Stimulated activated CD8-positive, alpha-beta memory T cell treated with anti-CD3 and anti-CD28 coated beads, Interleukin-4, amount 100 ng/mL, for 24 hours (primary cell): ENCODE measurements at regions not wholly inside any gene's neighbourhood (a gene's known extent, or its start where the extent isn't known, plus 50 kb on each side); places are given as distances from the start of the nearest gene placed in this dataset.
"Not testable (repeated sequence)": the region's sequence is repeated elsewhere in the genome, so short reads cannot be mapped to it uniquely, and the experiment has no call there.

Experiments
- DNase-seq: peaks from one replicate; pipeline ENCODE4 v3.0.0-alpha.2; 2020; ENCODE audit warnings: low read depth

DNA sequence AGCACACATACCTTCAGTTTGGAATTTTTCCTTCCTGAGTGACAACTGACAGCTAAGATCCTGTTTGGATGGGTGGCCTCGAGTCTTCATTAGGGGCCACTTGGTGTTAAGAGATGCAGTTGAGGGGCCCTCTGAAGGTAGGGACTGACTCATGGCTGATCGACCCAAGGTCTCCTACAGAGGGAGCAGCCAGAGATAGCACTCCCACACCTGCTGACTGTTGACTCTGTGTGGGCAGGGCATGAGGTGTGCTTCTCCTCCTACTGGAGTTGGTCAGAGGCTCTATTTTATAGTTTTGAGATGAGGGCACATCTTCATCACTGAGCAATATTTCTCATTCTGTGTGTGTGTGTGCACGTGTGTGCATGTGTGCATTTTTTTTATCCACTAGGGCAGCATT lies 378.8 kb upstream of the PODXL start:
- no peak for DNase-seq

DNA sequence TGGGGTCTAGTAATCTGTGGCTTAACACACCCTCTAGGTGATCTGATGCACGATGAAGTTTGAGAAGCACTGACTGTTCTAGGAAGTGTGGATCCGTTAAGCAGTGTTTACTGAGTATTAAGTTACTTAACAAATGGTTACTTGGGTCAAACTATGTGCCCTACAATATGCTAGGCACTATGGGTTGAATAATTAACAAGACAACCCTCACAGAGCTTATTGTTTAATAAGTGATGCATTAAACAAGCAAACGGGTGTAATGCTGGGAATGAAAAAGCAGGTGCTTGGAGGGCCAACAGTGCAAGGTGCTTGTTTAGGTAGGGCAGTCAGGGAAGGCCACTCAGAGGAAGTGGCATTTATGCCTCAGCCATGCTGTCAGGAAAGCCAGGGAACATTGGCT lies 378.0 kb upstream of the PODXL start:
- DNase-seq, result no peak

DNA sequence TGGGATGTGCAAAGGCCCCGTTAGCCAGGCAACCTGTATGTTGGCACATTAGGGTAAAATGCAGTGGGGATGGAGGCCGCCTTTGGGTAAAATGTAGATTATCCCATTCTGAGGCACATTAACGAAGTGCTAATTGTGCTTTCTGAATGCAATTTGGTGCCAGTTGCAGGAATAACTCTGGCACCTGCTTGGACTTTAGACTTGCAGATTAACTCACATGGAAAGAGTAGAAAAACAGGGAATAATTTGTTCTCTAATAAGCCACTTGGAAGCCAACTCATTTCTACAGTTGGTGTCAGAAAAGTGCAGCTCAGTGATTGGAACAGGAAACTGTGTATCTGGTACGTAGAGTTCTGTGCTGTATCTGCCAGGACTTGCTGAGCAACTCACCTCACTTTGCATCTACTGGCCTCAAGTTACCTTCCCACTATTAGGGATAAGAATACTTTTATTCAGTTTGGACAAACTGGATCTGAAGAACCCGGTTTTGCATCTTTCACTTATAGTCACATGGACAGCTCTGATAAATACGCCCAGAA lies 377.4 kb upstream of the PODXL start:
- no peak for DNase-seq

- not testable (repeated sequence) for DNase-seq
Measured at GRCh38 chr7:131933219-131933618, 376.8 kb upstream of the PODXL start.

- no peak for DNase-seq
Measured at GRCh38 chr7:131932271-131932670, 375.8 kb upstream of the PODXL start.

DNA sequence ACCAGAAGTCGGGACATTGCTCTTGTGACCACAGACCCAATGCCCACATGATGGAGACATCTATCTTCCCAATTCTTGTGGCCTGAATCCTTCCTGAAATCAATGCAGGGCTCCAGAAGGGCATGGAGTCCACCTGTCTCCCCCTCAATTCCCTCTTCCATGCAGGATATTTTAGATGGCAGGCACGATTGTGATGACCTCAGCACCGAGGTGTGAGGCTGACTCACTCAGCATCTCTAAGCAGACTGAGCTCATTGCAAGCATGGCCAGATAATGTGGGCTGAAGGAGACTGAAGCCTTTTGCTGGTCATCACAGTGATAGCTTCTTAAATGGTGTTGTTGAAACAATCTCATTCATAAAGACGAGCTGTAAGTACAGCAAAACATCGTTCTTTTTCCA lies 374.9 kb upstream of the PODXL start:
- no peak for DNase-seq

DNA sequence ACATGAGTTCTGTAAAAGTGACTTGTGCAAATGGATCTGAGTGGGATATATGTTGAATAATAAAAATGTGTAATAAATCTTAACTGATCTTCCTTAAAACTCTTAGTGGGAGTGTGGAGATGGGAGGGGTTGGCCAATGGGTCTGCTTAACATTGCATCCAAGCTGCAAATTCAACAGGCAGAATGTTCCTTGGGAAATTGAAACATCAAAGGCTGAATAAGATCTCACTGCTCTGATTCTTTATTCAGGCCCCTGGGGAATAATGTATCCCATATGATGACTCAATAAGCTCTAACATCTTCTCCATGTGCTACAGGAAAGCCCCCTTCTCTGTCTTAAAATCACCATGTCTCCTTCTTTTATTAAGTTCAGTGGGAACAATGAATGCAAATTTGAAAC lies 373.2 kb upstream of the PODXL start:
- no peak for DNase-seq

DNA sequence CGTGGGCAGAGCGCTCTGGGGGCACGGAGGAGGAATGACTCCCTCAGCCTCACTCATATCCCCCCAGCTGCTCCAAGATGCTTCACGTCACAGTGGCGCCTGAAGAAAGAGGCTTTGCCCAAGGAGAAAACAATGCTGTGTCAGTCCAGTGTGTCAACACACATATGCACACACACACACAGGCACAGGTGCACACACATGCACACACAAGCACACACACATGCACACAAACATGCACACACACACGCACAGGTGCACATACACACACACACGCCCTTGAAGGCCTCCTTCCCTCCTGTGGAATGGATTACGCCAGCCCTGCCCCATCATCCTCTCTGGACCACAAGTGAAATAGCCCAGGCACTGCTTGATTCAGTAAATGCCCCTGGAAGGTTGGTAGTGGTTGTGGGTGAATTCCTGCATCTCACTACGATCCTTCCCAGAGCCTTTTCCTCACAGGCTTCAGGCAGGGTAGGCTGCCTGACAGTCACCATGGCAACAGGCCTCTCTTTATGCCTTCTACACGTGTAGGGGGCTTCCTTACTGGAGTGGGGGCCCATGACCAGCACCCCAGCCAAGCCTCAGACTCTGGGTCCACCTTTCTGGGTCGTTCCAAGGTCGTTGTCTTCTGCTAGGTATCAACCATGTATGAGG lies 371.5 kb upstream of the PODXL start:
- no peak for DNase-seq

DNA sequence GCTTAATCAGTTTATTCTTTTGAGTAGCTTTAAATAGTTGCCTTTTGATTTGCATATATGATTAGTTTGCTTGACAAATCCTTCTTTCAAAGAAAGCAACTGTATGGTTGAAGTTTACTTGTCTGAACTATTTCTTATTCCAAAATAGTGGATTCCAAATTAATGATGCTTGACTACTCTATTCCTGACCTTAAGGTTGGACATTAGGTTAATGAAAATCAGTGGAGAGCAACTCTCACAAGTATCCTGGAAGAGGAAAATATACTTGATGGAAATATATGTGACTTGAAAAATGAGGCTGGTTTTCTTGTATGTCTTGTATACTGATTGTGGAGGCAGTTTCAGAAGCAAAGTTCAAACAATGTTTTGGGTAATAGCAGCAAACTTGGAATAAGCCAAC lies 369.2 kb upstream of the PODXL start:
- no peak for DNase-seq

DNA sequence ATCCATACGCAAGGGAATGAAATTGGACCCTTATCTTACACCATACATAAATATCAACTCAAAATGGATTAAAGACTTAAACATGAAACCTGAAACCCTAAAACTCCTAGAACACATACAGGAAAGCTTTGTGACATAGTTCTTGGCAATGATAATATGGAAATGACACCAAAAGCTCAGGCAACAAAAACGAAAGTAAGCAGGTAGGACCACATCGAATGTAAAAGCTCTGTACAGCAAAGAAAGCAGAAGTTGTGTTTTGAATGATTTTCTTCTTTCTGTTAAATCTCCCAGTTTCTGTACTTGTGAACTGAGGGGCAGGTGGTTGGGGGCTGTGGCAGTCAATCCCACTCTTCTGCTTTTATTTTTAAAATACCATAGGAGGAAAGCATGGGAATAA lies 368.4 kb upstream of the PODXL start:
- DNase-seq, result no peak

DNA sequence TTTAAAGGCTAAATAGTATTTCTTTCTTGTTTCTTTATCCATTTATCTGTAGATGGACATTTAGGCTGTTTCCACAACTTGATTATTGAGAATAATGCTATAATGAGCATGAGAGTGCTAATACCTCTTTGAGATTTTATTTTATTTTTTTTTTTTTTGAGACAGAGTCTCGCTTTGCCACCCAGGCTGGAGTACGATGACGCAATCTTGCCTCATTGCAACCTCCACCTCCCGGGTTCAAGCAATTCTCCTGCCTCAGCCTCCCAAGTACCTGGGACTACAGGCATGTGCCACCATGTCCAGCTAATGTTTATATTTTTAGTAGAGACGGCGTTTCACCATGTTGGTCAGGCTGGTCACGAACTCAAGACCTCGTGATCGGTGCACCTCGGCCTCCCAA lies 366.5 kb upstream of the PODXL start:
- DNase-seq, result not testable (repeated sequence)

GRCh38 chr7:131921016-131921415 lies 364.6 kb upstream of the PODXL start:
- DNase-seq, result no peak

- DNase-seq, result no peak
Measured at GRCh38 chr7:131919920-131920709, 363.7 kb upstream of the PODXL start.

- DNase-seq, result no peak
Measured at GRCh38 chr7:131911112-131911511, 354.7 kb upstream of the PODXL start.

- no peak for DNase-seq
Measured at GRCh38 chr7:131909151-131909768, 352.8 kb upstream of the PODXL start.

GRCh38 chr7:131908714-131909113 lies 352.3 kb upstream of the PODXL start:
- no peak for DNase-seq

GRCh38 chr7:131905471-131905973 lies 349.1 kb upstream of the PODXL start:
- DNase-seq, result no peak

DNA sequence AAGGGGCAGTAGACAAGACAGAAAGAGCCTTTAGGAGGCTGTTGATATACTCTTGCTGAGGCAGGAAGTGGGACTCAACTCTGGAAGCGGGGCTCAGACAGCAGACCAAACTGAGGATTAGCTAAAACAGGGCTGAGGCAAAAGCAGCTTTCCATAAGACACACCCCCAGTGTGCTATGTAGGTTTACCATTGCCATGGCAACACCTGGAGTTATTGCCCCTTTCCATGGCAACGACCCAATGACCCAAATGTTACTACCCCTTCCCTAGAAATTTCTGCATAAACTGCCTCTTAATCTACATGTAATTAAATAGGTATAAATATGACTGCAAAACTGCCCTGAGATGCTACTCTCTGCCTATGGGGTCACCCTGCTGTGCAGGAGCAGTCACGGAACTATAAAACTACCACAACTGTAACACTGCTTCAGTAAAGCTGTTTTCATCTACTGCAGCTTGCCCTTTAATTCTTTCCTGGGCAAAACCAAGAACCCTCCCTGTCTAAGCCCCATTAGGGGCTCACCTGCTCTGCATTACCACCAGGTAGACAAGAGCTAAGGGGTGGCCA lies 348.4 kb upstream of the PODXL start:
- no peak for DNase-seq

GRCh38 chr7:131903315-131903714 lies 346.9 kb upstream of the PODXL start:
- DNase-seq, result no peak

DNA sequence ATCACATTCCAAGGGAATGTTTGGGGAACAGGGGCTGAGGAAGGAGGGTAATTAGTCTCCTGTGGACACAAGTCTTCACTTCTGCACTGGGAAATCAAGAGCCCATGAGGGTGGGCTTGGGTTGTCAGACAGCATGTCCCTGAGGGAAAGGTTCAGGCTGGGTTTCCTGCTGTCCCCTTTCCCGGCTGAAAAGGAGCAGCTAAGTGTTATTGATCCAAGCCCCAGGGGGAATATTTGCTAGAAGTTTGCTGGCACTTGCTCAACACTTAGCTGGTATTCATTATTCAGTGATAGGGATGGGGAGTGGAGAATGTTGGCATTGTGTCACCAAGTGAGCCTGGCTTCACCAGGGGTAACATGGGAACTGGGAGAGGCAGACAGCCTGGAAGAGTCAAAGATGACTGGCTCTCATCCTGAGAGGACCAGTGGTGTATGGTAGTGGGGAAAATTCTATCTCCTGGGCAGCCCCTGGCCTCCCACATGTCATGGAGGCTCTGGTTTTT lies 344.4 kb upstream of the PODXL start:
- DNase-seq, result no peak

DNA sequence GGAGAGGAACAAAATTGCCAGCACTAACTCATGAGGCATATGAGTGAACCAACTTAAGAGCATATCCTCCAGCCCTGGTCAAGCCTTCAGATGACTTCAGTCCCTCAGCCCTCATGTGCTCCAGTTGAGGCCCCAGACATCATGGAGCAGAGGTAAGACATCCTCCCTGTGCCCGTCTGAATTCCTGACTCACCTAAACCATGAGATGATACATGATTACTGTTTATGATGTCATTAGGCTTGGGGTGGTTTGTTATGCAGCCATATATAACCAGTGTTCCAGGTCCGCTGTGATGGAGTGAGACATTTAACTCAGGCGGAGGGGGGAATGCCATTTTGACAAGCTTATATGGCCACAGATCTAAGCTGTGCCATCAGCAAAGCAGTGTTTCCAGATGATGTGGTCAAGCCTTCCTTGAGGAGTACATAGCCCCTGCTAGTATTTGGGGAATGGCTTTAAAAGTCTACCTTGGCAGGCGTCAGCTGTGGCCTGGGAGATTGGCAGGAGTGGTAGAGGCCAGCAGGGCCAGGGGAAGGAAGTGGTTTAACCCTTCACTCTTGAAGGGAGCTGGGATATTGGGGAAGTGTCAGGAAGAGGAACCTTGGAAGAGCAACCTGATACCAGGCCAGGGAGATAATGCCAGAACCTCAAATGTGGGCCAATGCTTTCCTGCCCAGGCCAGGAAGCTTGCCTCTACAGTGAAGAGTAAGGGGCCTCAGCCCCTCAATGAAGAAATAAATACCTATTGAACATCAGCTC lies 343.0 kb upstream of the PODXL start:
- DNase-seq, result no peak

DNA sequence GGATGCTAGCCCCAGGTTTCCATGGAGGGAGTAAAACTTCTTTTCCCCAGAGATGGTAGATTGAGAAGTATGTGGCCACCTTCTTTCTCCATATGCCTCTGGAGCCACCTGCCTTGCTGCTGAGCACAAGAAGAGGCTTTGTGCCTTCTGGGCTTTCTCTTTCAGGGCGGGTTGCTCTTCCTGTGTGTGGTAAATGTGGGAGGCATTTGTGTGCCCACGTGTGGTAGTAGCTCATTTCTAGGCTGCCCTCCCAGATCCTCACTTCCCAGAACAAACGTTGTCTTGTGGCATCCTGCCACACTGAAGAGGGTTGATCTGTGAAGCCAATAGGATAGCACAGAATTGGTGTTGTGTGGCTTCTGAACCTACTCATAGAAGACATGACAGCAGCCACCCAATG lies 342.0 kb upstream of the PODXL start:
- no peak for DNase-seq
